HG03469 (cell line): ENCODE measurements at regions not wholly inside any gene's neighbourhood (a gene's known extent, or its start where the extent isn't known, plus 50 kb on each side); places are given as distances from the start of the nearest gene placed in this dataset.
"Not testable (repeated sequence)": the region's sequence is repeated elsewhere in the genome, so short reads cannot be mapped to it uniquely, and the experiment has no call there.

ENCODE experiments used
- ATAC-seq: cut with Tn5 transposase; IDR thresholded peaks from one replicate; pipeline ENCODE4 v1.9.1; 2021; ENCODE audit warnings: mild to moderate bottlenecking, moderate library complexity, moderate number of reproducible peaks; ENCODE audit not compliant: unreplicated experiment

- not testable (repeated sequence) for ATAC-seq
These were observed 69.9 kb upstream of the RAP1B start for GRCh38 chr12:68540768-68541167.

- not testable (repeated sequence) for ATAC-seq
These were observed 63.4 kb upstream of the RAP1B start for GRCh38 chr12:68547318-68547717.

GRCh38 chr12:68552605-68553195, 58.0 kb upstream of the RAP1B start:
- not testable (repeated sequence) for ATAC-seq

GRCh38 chr12:68557011-68557730, 53.5 kb upstream of the RAP1B start:
- ATAC-seq = no peak

- no peak for ATAC-seq
These were observed 51.5 kb upstream of the RAP1B start for GRCh38 chr12:68559246-68559645.

- ATAC-seq = no peak
These were observed 50.5 kb upstream of the RAP1B start for GRCh38 chr12:68559984-68560850.

GRCh38 chr12:68560851-68561422, 49.8 kb upstream of the RAP1B start:
- ATAC-seq = no peak
